Left renal pelvis (tissue), 4 donors: ENCODE measurements at regions not wholly inside any gene's neighbourhood (a gene's known extent, or its start where the extent isn't known, plus 50 kb on each side); places are given as distances from the start of the nearest gene placed in this dataset.
A peak's percentile ranks its signal among the peaks of the same experiment; 100 is the strongest.

Source experiments
- DNase-seq, 4 donors: peaks; one replicate each; pipeline ENCODE4 v3.0.0-alpha.2; 2013; ENCODE audit warnings: low read depth in 4 of 4, low spot score in 3 of 4

DNA sequence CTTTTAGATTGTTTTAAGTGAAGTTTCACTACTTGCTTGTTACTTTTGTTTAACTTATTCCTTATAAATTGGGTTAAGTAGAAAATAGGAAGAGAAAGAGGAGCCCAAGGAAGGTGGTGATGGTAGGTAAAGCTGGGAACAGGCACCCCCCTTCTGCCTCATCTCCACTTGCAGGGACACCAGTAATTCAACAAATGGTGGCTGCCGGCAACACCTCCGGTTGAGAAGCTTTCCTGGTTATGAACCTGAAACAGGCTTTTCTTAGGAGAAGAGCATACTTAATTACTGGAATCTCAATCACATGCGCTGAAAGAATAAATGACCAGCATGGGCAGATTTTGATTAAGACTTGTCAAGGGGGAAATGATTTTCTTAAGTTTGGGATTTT, 158.9 kb upstream of the ZNF217 start:
- no peak for DNase-seq

DNA sequence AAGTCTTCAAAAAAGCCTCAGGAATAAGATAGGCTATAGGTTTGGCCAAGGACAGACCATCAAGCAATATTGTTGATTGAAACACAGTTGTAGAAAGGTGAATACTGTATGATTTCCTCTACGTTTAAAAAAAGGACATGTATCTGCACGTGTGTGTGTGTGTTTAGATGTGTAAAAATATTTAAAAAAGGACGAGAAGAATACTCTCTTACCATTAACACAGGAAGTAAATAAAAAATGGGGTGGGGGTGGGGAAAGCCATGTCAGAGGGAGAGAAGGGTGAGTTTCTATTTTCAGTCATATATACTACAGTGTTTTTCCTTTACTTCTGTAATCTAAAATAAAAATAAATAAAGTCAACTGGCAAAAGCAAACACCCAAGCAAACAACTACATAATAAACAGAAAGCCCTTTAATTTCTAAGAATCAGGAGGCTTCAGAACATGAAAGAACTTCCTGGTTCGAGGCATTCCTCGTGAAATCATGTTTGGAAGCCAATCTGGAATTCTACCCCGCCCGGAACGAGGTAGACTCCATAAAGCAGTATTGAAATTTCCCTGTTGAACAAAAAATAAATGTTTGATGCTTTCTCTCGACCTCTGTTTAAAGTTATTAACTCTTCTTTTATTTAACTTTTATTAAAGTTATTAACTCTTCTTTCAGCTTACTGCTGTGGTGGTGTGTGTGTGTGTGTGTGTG, 158.1 kb upstream of the ZNF217 start:
- no peak for DNase-seq

DNA sequence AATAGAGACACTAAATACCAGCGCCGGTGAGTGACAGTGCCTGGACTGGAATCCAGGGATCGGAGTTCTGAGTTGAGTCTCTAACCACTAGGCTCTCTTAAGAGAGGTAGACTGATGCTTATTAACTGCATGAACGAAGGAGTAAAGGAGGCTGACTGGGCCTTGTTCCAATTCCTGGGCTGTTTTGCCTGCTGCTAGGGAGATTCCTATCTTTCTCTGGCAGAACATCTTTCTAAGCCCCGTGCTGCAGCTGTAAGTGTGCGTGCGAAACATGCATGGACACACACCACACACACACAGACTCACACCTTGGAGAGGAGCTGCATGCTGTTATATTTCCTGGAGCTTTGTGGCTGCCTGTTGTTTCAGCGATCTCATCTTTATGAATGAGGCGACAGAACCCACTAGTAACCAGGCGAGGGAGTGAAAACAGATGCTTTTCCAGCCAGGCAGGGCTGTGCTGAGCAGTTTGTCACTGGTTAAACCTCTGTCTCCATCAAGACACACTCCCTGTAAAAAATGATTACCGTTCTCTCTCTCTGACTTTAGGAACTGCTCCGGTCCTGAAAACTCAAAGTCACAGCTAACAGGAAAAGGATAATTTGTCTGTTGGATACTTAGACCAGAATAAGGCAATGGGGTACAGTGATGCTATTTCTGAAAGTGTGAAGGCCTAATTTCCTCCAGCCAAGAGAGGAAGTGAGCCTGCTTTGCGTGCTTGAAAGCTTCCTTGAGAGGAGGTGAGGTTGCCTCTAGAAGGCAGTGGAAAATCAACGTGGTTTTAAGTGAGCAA, 157.4 kb upstream of the ZNF217 start:
- DNase-seq = no peak

DNA sequence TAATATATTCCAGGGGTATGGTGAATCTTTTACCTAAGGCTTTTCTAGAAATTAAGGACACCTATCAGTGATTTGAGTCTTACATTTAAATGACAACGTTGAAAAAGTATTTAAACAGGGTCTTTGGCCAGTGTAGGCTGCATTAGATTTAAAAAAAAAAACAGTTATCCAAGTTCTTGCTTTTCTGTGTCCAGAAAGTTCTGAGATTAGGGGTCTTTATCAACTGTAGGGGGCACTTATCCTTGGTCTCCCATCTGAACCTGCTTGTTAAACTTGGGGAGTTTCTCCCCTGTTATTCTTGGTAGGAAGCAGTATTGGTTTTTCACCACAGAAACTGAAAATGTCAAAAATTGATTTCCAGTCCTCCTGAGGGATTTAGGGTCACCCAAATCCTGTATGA, 155.9 kb upstream of the ZNF217 start:
- DNase-seq = no peak

DNA sequence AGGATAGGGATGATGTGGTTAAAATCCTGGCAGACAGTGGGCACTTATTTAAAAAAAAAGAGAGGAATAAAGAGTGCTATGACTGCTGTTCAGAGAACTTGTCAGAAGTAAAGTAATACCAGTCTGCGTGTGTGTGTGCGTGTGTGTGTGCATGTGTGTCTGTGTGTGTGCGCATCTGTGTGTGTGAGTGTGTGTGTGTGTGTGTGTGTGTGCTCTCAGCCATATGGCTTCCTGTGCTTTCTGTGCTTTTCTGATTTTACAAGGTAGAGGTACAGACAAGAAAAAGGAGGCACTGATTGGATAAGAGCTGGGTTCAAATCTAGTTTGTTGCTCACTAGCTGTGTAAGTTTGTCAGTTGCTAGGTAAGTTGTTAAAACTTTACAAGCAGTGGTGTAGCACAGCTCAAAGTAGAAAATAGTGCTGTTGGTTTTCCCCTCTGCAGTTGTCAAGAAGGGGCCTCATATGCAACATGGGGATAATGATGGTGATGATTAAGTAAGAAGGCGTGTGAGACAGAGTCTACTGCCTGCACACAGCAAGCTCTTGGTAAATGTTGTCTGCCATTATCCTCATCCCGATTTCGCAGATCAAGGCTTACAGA, 155.3 kb upstream of the ZNF217 start:
- no peak for DNase-seq

DNA sequence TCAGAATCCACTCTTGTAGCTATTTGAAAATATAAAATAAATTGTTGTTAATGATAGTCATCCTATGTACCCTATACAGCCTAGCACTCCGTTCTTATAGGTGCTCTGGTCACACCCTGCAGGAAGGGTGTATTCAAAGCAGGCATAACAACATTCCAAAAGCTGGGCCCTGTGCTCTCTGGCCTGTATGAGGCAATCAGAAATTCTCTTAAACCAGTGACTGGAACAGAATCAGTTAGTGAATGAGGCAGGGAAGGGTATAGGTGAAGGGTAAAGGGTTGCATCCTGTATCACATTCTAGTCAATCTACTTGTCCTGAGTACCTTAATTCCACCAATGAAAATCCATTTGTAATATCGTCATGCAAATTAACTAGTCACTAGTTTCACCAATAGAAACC, 154.5 kb upstream of the ZNF217 start:
- DNase-seq = no peak

DNA sequence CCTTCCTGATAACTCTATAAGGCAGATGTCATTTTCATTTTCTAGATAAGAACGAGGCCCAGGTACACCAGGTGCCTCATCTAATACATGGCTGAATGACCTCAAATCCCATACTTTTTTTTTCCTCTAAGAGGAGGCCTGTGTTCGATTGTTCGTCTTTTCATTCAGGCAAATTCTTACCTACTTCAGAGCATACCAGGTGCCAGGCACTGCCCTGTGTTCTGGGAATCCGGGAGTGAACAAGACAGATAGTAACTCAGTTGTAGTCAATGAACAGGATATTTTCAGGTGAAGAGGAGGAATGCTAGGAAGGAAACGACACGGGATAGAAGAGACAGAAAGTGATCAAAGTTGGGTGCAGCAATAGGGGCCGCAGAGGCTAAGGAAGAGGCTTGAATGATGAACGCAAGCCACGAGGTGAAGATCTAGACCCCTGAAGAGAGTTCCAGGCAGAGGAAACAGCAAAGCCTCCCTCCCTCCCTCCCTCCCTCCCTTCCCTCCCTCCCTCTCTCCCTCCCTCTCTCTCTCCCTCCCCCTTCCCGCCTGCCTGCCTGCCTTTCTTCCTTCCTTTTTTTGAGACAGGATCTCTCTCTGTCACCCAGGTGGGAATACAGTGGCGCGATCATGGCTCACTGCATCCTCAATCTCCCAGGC, 150.1 kb upstream of the ZNF217 start:
- no peak for DNase-seq

DNA sequence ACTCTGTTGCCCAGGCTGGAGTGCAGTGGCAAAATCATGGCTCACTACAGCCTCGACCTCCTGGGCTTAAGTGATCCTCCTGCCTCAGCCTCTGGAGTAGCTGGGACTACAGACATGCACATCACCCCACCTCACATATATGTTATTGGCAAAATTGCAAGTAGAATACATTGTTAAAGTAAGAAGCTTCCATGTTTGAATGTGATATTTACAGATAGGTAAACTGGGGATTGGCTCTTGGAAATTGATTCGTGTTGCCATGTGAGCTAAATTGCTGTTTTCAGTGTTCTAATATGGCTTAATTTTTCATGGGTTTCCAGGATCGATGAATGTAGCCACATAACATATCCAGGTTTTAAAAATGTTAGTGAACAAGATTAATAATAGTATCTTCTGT, 149.0 kb upstream of the ZNF217 start:
- no peak for DNase-seq

DNA sequence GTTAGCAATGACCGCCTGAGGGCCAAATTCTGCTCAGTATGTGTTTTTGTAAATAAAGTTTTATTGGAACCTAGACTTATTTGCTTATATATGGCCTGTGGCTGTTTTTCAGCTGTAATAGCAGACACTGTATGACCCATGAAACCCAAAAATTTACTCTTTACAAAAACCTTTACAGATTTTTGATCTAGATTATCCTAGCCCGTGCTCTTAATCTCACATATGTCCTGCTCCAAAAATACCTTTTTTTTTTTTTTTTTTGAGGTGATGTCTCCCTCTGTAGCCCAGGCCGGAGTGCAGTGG, 148.0 kb upstream of the ZNF217 start:
- DNase-seq = no peak

DNA sequence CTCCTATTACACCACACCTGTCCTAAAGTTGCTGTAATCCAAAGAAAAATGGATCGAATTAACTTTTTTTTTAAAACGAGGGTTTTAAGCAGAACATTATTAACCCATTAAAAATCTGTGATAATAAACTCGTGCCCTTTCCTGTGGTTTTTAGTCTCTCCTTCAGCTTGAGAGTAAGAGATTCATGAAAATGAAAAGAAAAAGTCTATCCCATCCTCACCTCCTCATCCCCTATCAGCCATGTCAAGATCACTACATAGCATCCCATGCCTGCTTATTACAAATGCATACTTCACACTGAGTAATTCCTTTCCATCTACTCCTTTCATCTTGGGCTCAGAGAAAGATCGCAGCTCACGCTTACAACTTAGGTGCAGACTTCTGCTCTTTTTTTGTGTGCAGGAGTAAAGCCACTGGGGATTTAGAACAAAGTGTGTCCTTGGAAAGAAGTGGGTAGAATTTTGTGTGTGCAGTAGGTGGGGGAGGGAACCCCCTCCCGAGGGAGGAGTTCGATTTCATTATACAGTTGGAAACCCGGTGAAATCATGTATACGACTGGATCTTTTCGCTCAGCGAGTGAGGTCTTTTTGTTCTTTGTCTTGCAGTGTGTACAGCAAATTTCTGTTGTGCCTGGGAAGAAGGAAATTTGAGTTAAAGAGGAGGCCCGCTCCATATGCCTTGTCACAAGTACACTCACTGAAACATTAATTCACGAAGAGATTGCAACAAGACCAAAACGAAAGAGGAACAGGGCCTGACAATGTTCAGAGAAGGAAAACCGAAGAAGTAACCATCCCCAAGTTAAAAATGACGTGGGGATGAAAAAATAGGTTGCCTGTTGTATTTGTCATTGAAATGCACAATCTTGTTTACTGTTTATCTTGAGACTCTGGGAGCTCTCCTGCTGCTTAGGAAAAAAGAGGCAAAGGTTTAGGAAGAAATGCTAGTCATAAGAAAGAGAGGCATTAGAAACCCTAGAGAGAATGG, 146.5 kb upstream of the ZNF217 start:
- no peak for DNase-seq

DNA sequence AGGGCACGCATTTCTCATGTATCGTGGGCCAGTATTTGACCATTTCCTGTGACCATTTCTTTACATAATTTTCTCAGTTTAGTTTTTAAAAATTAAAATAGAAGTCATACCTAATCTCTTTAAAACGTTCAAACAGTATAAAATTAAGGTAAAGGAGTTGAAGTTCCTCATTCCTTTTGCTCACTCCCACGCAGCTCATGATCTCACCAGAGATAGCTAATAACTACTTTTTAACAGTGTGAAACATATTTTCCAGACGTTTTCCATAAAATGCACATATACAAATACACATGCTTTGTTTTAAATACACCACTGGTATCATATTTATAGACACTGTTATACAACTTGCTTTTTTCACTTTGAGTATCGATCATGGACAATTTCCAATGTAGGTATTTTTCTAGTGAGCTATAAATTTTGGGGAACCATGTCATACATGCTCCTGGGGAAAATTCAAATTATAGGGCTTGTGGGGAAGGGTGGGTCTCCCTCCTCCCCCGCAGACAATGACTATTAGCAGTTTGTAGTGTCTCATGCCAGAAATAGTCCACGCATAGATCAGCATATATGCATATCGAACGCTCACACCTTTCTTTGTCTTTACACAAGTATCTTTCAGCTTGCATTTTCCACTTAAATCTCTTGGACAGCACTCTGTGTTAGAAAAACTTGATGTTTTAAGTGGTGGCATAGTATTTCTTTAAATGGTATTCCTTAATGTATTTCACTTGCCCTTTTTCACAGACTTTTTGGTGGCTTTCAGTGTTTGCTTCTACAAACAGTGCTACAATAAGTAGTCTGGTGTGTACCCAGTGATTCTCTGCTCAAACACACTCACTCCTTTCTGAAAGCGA, 145.5 kb upstream of the ZNF217 start:
- no peak for DNase-seq

DNA sequence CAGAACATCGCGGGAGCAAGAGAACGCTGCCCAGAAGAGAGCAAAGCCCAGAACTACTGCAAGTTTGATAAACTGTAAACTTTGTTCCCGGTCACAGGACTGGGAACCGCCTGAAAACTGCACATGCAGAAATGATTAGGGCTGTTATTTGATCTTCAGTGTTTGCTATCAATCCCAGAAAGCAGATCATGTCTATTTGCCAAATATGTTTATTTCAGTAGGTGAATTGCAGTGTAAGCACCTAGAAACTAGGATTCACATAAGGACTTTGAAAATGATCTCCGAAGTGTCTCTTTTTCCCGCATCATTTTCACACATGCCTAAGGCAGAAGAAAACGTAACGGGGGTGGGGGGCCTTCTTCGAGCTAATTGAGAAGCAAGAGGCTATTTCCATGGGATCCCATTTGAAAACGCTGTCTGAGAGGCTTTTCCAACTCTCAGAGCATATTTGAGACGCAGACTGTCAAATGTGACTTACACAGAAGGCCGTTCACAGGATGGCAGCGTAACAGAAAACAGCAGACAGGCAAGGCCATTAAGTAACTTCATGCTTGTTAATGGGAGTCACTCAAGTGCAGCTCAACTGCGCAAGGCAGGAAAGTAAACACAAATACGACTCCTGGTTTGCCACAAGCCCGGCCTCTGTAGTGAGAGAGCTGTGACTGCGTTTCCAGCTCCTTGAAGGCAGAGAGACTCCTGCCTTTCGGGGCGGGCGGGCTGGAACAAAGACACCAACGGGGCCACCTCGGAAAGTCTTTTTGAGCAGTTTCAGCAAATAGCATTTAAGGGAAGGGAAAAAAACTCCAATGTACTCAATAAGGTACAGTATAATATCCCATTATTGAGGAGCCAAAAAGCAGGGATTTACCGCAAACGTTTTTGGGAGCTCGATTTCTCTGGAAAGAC, 144.7 kb upstream of the ZNF217 start:
- DNase-seq = peak in 3 of 4 donors; percentile 80 to 86 (median 82)

DNA sequence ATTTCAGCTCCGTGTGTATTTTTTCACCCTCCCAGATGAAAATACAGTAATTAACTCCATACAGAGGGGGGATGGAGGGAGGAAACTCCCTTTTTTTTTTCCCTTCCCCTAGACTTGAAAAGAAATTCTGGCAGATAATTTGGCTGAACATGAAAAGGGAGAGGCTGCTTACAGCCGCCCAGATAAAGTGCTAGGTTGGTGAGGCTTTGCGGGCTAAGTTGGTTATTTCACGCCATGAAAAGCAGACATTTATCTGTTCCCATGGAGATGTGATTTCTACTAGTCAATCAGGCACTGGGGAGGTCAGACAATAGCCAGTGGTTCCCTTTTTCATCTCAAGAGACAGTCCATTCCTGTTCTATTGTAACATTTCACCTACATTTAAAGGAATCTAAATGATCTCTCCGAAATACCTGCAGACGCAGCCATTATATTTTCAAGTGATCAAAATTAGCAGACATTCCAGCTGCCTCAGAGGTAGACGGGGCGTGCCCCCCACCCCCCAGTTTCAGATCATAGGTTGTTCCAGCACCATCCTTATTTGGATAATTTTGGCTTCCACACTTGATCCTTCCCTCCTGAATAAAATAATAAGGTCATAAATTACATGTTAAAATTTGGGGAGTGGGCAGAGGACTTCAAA, 143.9 kb upstream of the ZNF217 start:
- no peak for DNase-seq

DNA sequence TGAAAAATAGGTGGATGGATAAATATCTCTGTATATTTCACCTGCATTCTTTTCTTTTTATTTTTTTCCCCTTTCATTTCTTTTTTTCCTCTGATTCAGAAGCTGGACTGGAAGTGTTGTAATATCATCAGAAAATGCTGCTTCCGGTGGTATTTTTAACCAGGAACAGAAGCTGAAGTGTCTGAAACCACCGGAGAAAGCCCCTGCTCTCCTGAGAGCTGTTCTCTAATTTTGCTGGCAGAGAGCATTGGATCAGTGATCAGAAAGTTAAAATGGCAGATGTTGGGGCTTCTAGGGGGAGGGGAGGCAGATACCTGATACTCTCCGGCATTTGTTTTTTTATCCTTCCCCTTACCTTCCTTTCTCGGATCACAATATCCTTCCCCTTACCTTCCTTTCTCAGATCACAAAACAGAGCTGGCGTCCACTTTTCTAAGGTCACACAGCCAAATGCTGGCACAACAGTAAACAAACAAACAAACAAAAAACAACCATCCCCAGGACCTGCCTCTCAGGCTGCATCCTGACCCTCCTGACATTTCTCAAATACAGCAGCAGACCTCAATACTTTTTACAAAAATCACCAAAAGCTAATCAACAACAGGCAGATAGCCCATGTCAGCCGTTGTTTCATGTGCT, 143.2 kb upstream of the ZNF217 start:
- no peak for DNase-seq

DNA sequence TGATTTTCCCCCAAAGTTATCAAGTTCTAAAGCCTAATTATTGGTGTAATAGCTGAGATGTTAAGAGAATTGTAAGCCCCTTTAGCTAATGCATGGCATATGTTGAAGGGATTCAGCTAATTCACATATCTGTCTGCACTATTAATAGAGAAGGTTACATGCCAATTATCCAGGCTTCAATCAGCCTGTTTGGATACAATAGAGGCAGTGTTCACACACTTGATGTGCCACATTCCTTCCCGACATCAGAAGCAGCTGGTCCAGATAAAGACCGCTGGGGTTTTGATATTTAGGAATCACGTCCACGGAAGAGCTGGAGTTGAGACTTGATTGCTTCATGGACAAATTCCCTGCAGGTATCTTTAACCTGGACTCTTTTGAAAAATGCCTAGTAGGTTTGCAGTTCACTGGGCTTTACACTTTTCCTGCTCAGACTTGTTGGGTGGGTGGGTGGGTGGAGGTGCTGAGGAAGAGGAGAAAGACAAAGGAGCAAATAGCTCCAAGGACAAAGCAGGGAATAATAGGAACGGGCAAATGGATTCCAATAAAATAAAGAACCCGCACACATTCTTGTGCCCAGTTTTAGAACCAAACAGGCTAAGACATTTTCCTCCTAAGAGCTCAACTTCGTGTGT, 142.6 kb upstream of the ZNF217 start:
- DNase-seq = no peak

DNA sequence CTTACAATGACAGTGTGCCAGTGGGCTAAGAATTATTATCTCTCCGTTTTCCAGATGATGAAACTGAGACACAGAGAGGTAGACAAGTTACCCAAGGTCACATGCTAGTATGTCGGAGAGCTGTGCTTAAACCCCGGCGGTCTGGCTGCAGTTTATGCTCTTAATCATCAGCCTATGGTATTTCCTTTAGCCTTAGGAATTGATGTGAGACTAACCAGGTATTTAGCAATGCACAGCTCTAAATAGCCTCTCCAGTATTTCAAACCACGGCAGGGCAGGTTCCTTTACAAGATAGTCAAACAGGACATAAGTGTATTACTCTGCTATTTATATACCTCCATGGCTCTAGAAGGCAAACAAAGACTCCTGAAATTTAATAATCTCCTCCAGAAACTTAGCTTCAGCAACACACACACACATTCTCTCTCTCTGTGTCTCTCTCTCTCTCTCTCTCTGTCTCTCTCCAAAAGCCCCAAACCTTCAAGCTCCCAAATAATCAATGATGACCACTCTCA, 142.0 kb upstream of the ZNF217 start:
- no peak for DNase-seq
